Adrenal gland (tissue), 9 donors: ENCODE measurements at regions not wholly inside any gene's neighbourhood (a gene's known extent, or its start where the extent isn't known, plus 50 kb on each side); places are given as distances from the start of the nearest gene placed in this dataset.

ENCODE experiments used
- DNase-seq, 7 donors: peaks; one replicate each; pipeline ENCODE4 v3.0.0-alpha.2; 2019 to 2020
- H3K27ac ChIP-seq, 5 donors: fragments of 200-600 bp; sonication (generic) in 4 of 5; 1 replicate in 3 of 5; 2 replicates in 2 of 5; pipeline versions ENCODE4 v1.5.1 to v1.8.0; 2016 to 2020; ENCODE audit warnings: mild to moderate bottlenecking in 1 of 5
- H3K27me3 ChIP-seq: fragments of 200-600 bp; 2 replicates; pipeline ENCODE4 v1.8.0; 2021
- H3K36me3 ChIP-seq, 2 donors: fragments of 200-600 bp; replicated peaks in 1 of 2; 1 replicate in 1 of 2; 2 replicates in 1 of 2; pipeline versions ENCODE4 v1.5.1 to v1.8.0; 2018 to 2022
- H3K4me1 ChIP-seq, 2 donors: fragments of 200-600 bp; replicated peaks in 1 of 2; 1 replicate in 1 of 2; 2 replicates in 1 of 2; pipeline versions ENCODE4 v1.5.1 to v1.8.0; 2018 to 2021
- H3K4me3 ChIP-seq, 4 donors: fragments of 200-600 bp; sonication (generic) in 3 of 4; one replicate each; pipeline ENCODE4 v1.5.1; 2016 to 2018
- H3K9me3 ChIP-seq, 3 donors: fragments of 200-600 bp; sonication (generic) in 1 of 3; replicated peaks in 1 of 3; 1 replicate in 2 of 3; 2 replicates in 1 of 3; pipeline versions ENCODE4 v1.5.1 to v1.8.0; 2016 to 2021
- CTCF ChIP-seq, 6 experiments: fragments of 450-650 bp in 4 of 6; fragments of 200-600 bp in 2 of 6; sonication (generic) in 1 of 6; IDR thresholded peaks; 1 replicate in 5 of 6; 2 replicates in 1 of 6; pipeline versions ENCODE4 v1.5.1 to v1.8.0; 2016 to 2021; ENCODE audit warnings: antibody characterized with exemption in 6 of 6, mild to moderate bottlenecking in 2 of 6, moderate library complexity in 1 of 6
- POLR2A ChIP-seq, 2 donors: fragments of 450-650 bp; IDR thresholded peaks; one replicate each; pipeline ENCODE4 v1.6.1; 2017; ENCODE audit warnings: antibody characterized with exemption in 2 of 2, mild to moderate bottlenecking in 2 of 2, moderate library complexity in 1 of 2
- WGBS, 4 donors: extraction: QIAGEN DNeasy Blood & Tissue Kit in 2 of 4; methylation state at CpG; one replicate each; pipeline versions ENCODE4 v1.1.5 to v1.1.7; 2013 to 2017; 5-methylcytosine and 5-hydroxymethylcytosine counted together
- intact Hi-C, 2 donors: fragments of 100-400 bp; cut with DNase I; formaldehyde crosslinking; loops; one replicate each; pipeline versions ENCODE4 v1.14.1 to v1.15.0; 2022 to 2023
- donor health status: healthy with polysubstance abuse.
- donor health status: Bipolar disorder and iron deficiency.
- donor health status: DM: yes; HTN: yes; CAD: no.
- donor health status: DM: no; HTN: no; CAD: no.
- donor health status: DM: no; HTN: no; CAD: no.

- intact Hi-C loops: no loop called here
- H3K27me3 ChIP-seq: no peaks in the 10 kb centered on the region
- H3K27ac ChIP-seq: no peak overlapping the region
- H3K9me3 ChIP-seq: no peaks in the 10 kb centered on the region
- no peaks in the 10 kb centered on the region for H3K36me3 ChIP-seq
- no peaks in the 10 kb centered on the region for H3K4me1 ChIP-seq
- no peak for TF ChIP-seq POLR2A (IDR thresholded peaks at IDR 0.05)
- TF ChIP-seq CTCF (IDR thresholded peaks at IDR 0.05): no peak
- no peak for DNase-seq
- H3K4me3 ChIP-seq: no peak overlapping the region
- 69 to 72% (median 70%) methylated on average over 5 of the region's 5 CpGs for WGBS, 4 donors
These were observed 128.5 kb upstream of the TMEM18 start for GRCh38 chr2:805664-806063.

- 64 to 80% (median 72%) methylated on average over 6 of the region's 6 CpGs for WGBS, 4 donors
- no peak for TF ChIP-seq CTCF (IDR thresholded peaks at IDR 0.05)
- no peak for TF ChIP-seq POLR2A (IDR thresholded peaks at IDR 0.05)
- Histone ChIP-seq H3K27me3 (no peaks in the 10 kb centered on the region), H3K4me1 (no peaks in the 10 kb centered on the region), H3K9me3 (no peaks in the 10 kb centered on the region), H3K27ac (no peak overlapping the region), H3K4me3 (no peak overlapping the region), H3K36me3 (no peaks in the 10 kb centered on the region)
- intact Hi-C loops: no loop called here
- no peak for DNase-seq
These were observed 120.8 kb upstream of the TMEM18 start for GRCh38 chr2:797993-798392.

GRCh38 chr2:797556-797955 is 120.3 kb upstream of the TMEM18 start:
- no peak overlapping the region for H3K4me3 ChIP-seq
- DNase-seq: no peak
- intact Hi-C loops: no loop called here
- no peaks in the 10 kb centered on the region for H3K27me3 ChIP-seq
- H3K36me3 ChIP-seq: no peaks in the 10 kb centered on the region
- TF ChIP-seq CTCF (IDR thresholded peaks at IDR 0.05): no peak
- no peak for TF ChIP-seq POLR2A (IDR thresholded peaks at IDR 0.05)
- H3K27ac ChIP-seq: no peak overlapping the region
- H3K4me1 ChIP-seq: no peaks in the 10 kb centered on the region
- 64 to 86% (median 68%) methylated on average over 6 to 8 of the region's 8 CpGs for WGBS, 4 donors
- H3K9me3 ChIP-seq: no peaks in the 10 kb centered on the region

GRCh38 chr2:796141-796985 is 119.2 kb upstream of the TMEM18 start:
- DNase-seq: no peak

More at GRCh38 chr2:796141-796985, 119.2 kb upstream of the TMEM18 start:
- intact Hi-C loops: no loop called here
- WGBS, 4 donors: 80 to 91% (median 89%) methylated on average over 20 to 24 of the region's 24 CpGs
- Histone ChIP-seq H3K4me3 (no peak overlapping the region), H3K4me1 (no peaks in the 10 kb centered on the region), H3K27me3 (no peaks in the 10 kb centered on the region), H3K27ac (no peak overlapping the region), H3K9me3 (no peaks in the 10 kb centered on the region), H3K36me3 (no peaks in the 10 kb centered on the region)
- TF ChIP-seq POLR2A (IDR thresholded peaks at IDR 0.05): no peak
- TF ChIP-seq CTCF (IDR thresholded peaks at IDR 0.05): no peak
